Skin epidermis (tissue), 12 donors: ENCODE measurements at regions not wholly inside any gene's neighbourhood (a gene's known extent, or its start where the extent isn't known, plus 50 kb on each side); places are given as distances from the start of the nearest gene placed in this dataset.
"Not testable (repeated sequence)": the region's sequence is repeated elsewhere in the genome, so short reads cannot be mapped to it uniquely, and the experiment has no call there.

Source experiments
- H3K27ac ChIP-seq, 21 experiments: fragments of 200-600 bp; sonication (generic) in 11 of 21; one replicate each; pipeline ENCODE4 v1.5.0; 2020; ENCODE audit warnings: mild to moderate bottlenecking in 3 of 21, inconsistent platforms in 2 of 21, moderate library complexity in 2 of 21
- H3K4me3 ChIP-seq, 7 experiments: fragments of 200-600 bp; sonication (generic) in 2 of 7; one replicate each; pipeline ENCODE4 v1.5.0; 2020; ENCODE audit warnings: inconsistent platforms in 2 of 7, mild to moderate bottlenecking in 2 of 7, moderate library complexity in 1 of 7

DNA sequence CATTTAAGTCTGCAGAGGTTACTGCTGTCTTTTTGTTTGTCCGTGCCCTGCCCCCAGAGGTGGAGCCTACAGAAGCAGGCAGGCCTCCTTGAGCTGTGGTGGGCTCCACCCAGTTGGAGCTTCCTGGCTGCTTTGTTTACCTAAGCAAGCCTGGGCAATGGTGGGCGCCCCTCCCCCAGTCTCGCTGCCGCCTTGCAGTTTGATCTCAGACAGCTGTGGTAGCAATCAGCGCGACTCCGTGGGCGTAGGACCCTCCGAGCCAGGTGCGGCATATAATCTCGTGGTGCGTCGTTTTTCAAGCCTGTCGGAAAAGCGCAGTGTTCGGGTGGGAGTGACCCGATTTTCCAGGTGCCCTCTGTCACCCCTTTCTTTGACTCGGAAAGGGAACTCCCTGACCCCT, 253.3 kb upstream of the PITX2 start:
- H3K4me3 ChIP-seq, H3K27ac ChIP-seq: not testable (repeated sequence)

DNA sequence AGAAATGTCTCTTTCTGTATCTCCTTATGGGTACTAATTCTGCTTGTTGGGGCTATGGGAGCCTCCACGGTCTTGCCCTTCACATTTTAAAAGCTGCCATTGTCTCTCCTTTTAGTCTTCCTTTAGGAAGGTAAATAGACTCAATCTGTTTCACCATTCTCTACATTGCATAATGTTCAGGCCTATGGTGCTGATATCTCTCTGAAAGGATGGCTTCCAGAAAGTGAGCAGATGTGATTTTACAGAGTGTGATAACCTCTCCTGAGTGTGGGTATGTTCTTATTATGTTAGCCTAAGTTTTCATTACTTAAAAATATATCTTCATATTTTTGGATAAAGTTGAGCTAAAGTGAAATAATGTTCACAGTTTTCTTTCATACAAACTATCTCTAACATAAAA, 254.0 kb upstream of the PITX2 start:
- Histone ChIP-seq H3K4me3 (no peak overlapping the region), H3K27ac (no peak overlapping the region)

DNA sequence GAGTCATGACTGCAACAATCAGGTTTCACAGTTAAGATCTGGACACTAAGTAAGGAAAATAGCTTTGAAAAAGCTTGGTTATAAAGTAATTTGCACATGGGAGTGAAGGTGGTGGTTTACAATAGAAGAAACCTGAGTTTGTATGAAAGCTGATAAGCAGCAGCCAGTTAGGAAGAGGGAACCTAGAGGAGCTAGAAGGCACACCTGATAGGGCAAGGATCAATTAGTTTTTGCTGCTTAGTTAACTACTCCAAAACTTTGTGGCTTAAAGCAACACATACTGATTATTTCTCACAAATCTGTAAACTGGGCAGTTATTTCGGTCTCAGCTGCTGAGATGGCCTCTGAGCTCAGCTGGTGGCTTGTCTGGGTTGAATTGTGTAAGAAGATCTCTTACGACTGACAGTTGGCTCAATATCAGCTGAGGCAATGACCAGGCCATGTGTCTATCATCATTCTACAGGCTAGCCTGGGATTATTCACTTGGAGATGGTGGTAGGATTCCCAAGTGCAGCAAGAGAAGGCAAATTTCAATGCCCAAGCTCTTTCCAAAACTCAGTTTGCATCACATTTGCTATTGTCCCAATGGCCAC, 255.0 kb upstream of the PITX2 start:
- no peak overlapping the region for H3K27ac ChIP-seq

DNA sequence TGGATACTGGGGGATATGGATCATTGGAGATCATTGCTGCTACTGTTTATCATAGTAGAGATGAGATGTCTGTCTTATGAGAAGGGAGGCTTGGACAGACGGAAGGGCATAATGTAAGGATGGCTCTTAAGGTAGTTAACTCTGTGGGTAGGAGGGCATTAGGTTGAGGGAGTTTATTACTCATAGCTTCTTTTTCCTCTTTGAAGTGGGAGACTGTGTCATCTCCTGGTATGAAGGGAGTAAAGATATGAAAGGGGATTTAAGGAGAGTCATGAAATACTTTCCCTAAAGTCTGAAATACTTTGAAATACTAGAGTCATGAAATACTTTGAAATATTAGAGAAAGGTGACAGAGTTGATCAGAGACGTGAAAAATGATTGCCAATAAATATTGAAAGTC, 255.5 kb upstream of the PITX2 start:
- H3K4me3 ChIP-seq, result no peak overlapping the region
- H3K27ac ChIP-seq, result no peak overlapping the region

More for the DNA sequence above, 255.0 kb upstream of the PITX2 start:
- no peak overlapping the region for H3K4me3 ChIP-seq

DNA sequence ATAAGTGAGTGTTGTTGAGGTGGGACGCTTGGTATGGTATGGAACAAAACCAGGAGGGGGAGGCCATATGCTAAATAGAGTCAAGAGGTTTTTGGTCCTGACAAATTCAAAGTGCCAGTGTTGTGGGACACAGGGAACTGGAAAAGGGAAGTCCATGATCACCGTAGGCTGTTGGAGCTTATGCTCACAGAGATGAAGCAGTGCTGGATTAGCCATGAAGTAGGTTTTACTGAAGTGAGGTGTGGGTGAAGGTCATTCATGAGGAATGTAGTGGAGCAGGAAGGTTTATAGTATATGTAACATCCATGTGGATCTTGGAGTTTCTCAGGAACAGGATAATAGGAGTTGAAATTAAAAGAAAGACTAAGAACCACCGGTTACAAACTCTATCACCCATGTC, 256.1 kb upstream of the PITX2 start:
- H3K4me3 ChIP-seq, result no peak overlapping the region

DNA sequence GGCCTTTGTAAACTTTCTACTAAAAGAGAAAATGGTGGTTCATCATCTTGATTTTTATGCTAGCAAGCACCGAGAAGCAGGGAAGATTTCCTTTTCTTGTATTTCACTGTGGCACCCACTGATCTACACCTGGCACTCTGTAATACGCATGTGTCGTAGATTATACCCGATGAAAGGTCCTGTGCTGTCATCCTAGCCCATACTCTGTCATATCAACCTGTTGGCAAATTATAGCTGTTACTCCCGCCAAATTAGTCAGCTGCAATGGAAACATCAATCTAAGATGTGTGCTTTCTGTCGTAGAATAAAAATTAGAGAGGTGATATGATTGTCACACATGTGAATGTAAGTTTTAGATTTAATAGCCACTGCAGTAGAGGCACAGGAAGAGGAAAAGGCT, 263.4 kb upstream of the PITX2 start:
- no peak overlapping the region for H3K4me3 ChIP-seq
- H3K27ac ChIP-seq, result no peak overlapping the region

More for the DNA sequence above, 256.1 kb upstream of the PITX2 start:
- no peak overlapping the region for H3K27ac ChIP-seq

DNA sequence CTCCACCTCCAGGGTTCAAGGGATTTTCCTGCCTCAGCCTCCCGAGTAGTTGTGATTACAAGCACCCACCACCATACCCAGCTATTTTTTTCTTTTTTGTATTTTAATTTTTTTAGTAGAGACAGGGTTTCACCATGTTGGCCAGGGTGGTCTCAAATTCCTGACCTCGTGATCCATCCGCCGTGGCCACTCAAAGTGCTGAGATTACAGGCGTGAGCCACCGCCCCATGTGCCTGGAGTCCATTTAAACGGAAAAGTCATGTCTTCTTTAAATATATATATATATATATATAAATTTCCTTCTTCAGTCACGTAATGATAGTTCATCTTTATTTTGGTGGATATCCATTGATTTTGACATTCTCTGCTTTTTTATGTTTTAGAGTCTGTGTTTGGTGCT, 264.0 kb upstream of the PITX2 start:
- no peak overlapping the region for H3K4me3 ChIP-seq
- no peak overlapping the region for H3K27ac ChIP-seq

DNA sequence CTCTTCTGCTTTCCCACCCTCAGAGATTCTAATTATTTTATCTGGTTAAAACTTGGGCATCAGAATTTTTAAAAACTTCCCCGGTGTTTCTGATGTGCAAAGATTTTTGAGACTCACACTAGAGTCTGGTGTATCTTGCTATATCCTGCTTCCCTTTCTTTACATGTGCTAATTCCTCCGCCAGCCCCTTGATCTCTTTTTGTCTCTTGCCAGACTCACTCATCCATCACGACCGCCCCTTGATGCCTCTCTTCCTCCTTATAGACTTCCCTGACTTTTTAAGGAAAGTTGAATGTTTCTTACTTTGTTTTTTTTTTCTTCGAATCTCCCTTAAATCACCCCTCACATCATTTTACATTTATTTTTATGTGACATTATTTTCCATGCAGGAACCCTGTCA, 274.9 kb upstream of the PITX2 start:
- Histone ChIP-seq H3K27ac (no peak overlapping the region), H3K4me3 (no peak overlapping the region)

DNA sequence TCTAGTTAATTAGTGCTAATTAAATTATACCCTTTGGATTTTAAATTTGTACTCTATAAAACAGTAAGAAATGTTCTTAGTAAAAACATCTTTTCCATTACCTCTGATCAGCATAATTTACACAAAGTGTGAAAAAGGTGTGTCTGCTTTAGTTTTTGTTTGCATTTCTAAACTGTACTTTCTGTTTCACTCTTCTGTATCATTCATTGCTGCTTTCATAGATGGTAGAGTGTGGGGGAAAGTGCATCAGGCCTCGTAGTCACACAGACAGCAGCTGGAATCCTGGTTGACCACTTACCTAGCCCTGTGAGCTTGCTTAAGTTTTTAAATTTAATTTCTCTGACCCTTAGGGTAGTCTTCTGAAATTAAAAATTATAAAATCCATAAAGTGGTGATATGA, 275.4 kb upstream of the PITX2 start:
- H3K4me3 ChIP-seq, result no peak overlapping the region
- H3K27ac ChIP-seq, result no peak overlapping the region

DNA sequence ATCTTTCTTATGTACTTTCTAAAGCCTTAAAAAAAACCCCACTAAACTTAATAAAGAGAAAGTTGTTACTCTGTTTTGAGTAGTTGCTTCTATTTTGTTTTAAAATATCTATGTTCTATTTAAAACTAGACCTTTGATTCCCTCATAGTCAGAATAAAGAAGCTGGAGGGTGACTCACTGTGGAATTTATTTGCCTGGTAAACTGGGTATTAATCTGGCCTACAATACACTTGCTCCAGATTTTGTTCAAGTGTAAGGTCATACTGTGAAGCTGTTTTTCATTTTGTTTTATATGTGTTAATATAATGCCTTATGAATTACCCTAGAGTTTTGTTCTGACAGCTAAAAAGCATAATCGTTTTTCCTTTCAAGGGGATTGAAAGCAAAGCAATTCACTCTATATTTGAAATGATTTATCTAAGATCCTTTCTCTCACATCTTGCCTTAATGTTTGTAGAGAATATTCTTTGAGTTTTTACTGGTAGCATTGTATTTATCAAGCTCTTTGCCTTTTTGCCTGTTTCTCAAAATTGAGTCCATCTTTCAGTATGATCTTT, 277.4 kb upstream of the PITX2 start:
- no peak overlapping the region for H3K4me3 ChIP-seq
- no peak overlapping the region for H3K27ac ChIP-seq

DNA sequence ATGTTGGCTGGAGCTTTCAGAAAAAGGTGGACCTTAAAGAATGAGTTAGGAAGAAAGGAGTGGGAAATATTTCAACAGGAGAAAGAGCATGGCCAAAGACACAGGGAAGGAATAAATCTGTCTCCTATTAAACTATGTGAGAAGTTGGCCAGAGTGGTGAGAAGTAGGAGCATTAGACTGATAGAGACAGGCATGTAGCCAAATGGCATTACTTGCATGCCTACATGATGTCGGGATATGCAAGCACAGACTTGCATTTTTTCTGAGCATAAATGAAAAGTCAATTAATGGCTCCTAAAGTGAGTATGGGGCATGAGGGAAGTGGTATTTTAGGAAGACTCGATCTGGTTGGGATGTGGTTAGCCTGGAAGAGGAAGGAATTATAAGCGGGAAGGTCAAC, 279.6 kb upstream of the PITX2 start:
- Histone ChIP-seq H3K27ac (no peak overlapping the region), H3K4me3 (no peak overlapping the region)

DNA sequence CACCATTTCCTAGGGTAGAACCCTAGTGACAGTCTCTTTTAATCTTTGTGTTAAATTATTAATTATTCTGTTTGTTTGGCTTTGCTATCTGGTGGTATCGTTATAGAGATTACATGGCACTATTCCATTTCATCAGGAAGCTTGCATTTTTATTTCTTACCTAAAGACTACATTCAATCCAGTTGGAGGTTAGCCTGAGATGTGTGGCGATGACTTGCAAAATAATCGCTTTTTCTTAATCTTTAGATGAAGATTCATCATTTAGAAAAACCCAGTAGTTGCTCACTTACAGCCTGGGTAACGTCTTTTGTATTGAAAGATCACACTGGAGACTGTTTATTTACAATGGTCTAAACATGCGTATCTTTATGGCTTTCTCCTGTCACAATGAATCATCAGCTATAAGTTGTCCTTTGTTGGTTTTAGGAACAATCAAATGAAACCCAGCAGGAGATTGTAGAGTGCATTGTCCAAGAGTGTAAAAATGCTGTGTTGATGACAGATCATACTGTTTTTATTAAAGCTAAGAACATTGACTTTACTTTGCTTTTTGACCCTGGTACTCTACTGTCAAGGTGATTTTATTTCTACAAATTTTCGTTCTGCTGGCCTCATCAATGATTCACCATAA, 281.7 kb upstream of the PITX2 start:
- H3K27ac ChIP-seq, result no peak overlapping the region
- no peak overlapping the region for H3K4me3 ChIP-seq

DNA sequence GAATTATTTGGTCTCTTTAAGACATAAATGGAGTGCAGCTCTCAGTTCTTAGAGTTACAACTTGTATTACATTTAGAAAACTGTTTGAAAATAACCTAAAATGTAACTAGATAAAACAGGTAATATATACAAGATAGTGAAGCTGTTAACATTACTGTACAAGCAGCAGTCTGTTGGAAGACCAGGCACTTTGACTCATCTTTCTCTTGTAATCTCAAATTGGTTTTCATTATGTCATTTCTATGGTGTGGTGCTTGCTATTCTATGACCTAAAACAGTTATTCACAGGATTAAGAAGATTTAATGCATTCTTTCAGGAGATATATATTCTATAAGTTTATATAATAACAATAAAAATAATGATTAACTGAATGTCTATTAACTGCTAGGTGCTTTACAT, 282.5 kb upstream of the PITX2 start:
- no peak overlapping the region for H3K4me3 ChIP-seq
- no peak overlapping the region for H3K27ac ChIP-seq

DNA sequence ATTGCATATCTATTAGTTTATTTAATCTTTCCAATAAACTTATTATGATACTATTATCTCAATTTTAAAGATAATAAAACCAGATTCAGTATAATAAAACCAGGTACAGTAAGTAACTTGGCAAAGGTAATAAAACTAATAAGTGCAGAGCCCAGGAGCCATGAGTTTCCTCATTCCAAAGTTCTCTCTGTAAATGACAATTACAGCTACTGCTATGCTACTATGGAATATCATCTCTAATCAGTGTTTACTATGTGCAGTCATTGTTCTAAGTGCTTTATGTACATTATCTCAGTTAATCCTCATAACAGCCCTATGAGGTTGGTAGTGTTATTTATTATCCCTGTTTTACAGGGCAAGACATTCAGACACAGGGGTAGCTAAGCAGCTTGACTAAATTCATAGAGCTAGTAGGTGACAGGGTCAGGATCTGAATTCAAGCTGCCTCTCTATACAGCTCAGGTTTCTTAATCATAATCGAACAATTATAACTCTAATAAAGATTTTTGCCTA, 285.0 kb upstream of the PITX2 start:
- Histone ChIP-seq H3K27ac (no peak overlapping the region), H3K4me3 (no peak overlapping the region)

DNA sequence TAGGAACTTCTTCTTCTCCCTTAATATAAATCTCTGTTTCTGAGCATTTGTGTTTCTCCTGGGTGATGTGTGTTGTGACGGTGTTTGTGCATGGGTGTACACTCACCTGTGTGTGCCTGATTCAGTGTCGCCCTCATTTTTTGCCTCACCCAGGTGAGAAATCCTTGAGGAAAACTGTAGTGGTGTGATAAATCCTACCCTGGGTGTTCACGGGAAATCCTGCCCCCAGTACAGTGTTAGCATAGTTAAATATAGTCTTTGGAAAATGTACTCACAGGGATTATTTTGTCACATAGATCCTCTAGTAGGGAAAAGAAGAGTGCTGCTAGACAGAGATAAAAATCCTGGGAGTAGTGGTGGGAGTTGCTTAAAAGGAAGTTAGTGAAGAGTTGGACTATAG, 291.9 kb upstream of the PITX2 start:
- Histone ChIP-seq H3K4me3 (no peak overlapping the region), H3K27ac (no peak overlapping the region)

DNA sequence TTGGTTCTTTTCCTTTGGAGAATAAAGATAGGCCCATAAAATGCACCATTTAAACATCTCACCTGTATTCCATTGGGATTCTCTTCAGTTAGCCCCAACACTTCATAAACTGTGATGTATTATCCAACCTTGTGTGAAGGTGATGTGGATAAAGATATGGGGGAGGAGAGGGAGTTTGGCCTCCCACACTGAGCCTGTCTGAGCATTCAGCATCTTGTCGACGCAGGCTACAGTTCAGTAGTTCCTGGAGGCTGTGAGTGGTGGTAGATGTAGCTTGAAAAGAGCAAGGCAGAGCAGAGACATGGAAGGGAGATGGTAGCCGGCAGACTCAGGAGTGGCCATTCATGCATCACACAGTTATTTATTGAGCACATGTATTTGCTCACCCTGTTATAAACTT, 292.4 kb upstream of the PITX2 start:
- no peak overlapping the region for H3K4me3 ChIP-seq
- H3K27ac ChIP-seq, result no peak overlapping the region

DNA sequence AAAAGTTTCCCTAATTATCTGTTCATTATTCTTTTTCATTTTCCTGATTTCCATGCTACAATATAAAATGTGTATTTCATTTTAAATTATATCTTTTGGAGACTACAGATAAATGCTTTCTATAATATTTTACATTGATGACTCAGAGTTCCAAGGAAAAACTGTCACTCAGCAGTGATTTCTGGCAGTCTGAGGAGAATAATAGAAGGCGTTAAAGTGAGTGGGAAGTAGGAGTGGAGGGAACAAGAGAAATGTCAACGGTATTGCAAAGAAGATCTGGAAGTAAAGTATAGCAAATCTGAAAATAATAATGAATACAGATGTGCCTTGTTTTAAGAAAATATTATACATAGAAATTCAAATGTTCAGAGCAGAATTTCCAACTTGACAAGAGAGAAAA, 293.6 kb upstream of the PITX2 start:
- Histone ChIP-seq H3K27ac (no peak overlapping the region), H3K4me3 (no peak overlapping the region)

DNA sequence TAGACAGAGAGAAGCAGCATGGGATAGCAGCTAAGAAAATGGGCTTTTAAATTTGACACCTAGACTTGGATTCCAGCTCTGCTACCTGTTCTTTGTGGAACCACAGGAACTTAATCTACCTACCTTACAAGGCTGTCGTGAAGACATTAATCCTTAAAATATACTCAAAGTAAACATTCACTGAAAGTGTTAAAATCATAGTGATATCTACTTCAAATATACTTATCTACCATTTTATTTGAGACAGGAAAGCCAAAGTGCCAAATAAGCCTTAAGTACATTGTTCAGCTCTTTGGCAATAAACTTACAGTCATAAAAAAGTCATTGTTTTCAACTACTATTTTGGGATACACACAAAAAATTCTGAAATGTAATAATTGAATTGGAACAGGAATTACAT, 295.0 kb upstream of the PITX2 start:
- Histone ChIP-seq H3K27ac (no peak overlapping the region), H3K4me3 (no peak overlapping the region)

DNA sequence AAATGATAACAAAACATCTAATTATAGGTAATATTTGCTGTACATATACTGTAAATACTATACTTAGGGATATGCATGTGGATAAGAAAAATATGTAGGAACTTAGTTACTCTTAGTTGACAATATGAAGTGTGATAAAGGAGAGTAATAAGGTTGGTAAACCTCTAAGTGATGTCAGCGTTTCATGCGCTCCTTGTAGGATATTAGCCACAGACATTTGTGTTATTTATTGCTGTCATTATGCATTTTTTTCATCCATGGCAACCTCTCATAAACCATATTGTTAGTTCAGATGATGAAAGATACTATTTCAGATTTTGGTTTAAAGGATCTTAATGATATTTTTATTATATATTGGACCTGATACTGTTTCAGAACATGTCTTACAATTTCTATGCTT, 298.1 kb upstream of the PITX2 start:
- Histone ChIP-seq H3K27ac (no peak overlapping the region), H3K4me3 (no peak overlapping the region)

DNA sequence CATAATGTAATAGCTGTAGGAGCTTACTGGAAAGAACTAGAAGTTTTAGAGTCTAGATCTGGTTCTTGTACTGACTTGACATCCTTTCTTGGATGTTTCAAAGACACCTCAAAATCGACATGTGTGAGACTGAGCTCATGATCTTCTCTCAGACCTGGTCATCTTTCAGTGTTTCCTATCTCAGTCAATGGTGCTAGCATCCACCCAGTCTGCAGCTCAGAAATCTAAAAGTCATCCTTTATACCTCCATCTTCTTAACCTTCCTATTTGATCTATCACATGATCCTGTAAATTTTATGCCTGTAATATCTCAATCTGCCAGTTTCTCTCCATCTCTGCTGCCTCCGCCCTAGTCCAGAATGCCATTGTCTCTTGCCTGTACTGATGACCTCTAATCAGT, 301.9 kb upstream of the PITX2 start:
- no peak overlapping the region for H3K27ac ChIP-seq
- no peak overlapping the region for H3K4me3 ChIP-seq

DNA sequence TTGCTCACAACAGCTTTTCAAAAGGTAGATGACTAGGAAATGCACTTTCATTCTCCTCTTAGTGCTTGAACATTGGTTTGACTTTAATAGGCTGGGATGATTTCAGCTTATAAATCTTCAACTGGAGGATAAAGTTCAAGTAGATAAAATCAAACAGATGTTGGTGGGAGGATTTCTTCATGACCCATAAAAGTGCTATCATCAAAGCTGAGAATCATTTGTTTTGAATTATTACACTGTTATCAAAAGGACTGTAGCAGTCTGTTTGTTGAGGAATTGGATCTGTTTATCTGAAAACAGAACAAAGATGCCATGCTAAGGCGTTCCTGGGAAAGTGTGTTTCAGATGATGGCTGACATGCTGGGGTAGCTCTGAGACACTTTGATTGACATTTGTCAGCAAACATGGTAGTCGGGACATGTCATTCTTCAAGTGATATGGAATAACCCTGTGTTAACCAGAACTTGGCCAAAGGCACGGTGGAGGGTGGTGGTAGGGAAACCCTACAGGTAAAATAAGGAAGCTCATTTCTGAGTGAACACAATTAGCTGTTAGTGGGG, 304.0 kb upstream of the PITX2 start:
- Histone ChIP-seq H3K4me3 (no peak overlapping the region), H3K27ac (no peak overlapping the region)
